Hepatocyte (in vitro differentiated cells): ENCODE measurements at regions not wholly inside any gene's neighbourhood (a gene's known extent, or its start where the extent isn't known, plus 50 kb on each side); places are given as distances from the start of the nearest gene placed in this dataset.

ENCODE experiments used
- DNase-seq: peaks from one replicate; pipeline ENCODE4 v3.0.0-alpha.2; 2016; ENCODE audit warnings: low spot score
- H2AFZ ChIP-seq: fragments of 200-600 bp; sonication (generic); 2 replicates; pipeline ENCODE4 v1.6.0; 2016; ENCODE audit warnings: antibody characterized with exemption, mild to moderate bottlenecking
- H3K27ac ChIP-seq: fragments of 200-600 bp; sonication (generic); 2 replicates; pipeline ENCODE4 v1.5.1; 2016; ENCODE audit warnings: mild to moderate bottlenecking
- H3K27me3 ChIP-seq: fragments of 200-600 bp; sonication (generic); 2 replicates; pipeline ENCODE4 v1.6.1; 2016
- H3K36me3 ChIP-seq: fragments of 200-600 bp; sonication (generic); replicated peaks from 2 replicates; pipeline ENCODE4 v1.5.1; 2016; ENCODE audit warnings: low read depth; ENCODE audit not compliant: insufficient read depth
- H3K4me1 ChIP-seq: fragments of 200-600 bp; sonication (generic); 2 replicates; pipeline ENCODE4 v1.5.1; 2016; ENCODE audit warnings: mild to moderate bottlenecking, moderate library complexity; ENCODE audit not compliant: insufficient read depth
- H3K4me2 ChIP-seq: fragments of 200-600 bp; sonication (generic); 2 replicates; pipeline ENCODE4 v1.6.0; 2016
- H3K4me3 ChIP-seq: fragments of 200-600 bp; sonication (generic); 2 replicates; pipeline ENCODE4 v1.5.1; 2016; ENCODE audit warnings: mild to moderate bottlenecking
- H3K79me2 ChIP-seq: fragments of 200-600 bp; sonication (generic); 2 replicates; pipeline ENCODE4 v1.6.0; 2017; ENCODE audit warnings: mild to moderate bottlenecking
- H3K9me2 ChIP-seq: fragments of 200-600 bp; sonication (generic); replicated peaks from 2 replicates; pipeline ENCODE4 v1.6.0; 2017; ENCODE audit warnings: mild to moderate bottlenecking; ENCODE audit not compliant: insufficient read depth
- H3K9me3 ChIP-seq: fragments of 200-600 bp; sonication (generic); 2 replicates; pipeline ENCODE4 v1.5.1; 2016; ENCODE audit warnings: low read depth, mild to moderate bottlenecking
- H4K20me1 ChIP-seq: fragments of 200-600 bp; sonication (generic); 2 replicates; pipeline ENCODE4 v1.6.0; 2016; ENCODE audit warnings: mild to moderate bottlenecking; ENCODE audit not compliant: insufficient read depth, poor library complexity, severe bottlenecking
- CTCF ChIP-seq: fragments of 200-600 bp; sonication (generic); IDR thresholded peaks from 2 replicates; pipeline ENCODE4 v1.5.1; 2016; ENCODE audit warnings: antibody characterized with exemption, mild to moderate bottlenecking; ENCODE audit not compliant: poor library complexity
- EZH2 ChIP-seq: fragments of 200-600 bp; sonication (generic); IDR thresholded peaks from 2 replicates; pipeline ENCODE4 v1.6.1; 2016; ENCODE audit warnings: antibody characterized with exemption, mild to moderate bottlenecking, borderline replicate concordance
- EZH2phosphoT487 ChIP-seq: fragments of 200-600 bp; sonication (generic); IDR thresholded peaks from one replicate; pipeline ENCODE4 v1.6.1; 2018; ENCODE audit warnings: antibody characterized with exemption, mild to moderate bottlenecking, low read depth, moderate library complexity; ENCODE audit not compliant: unreplicated experiment, severe bottlenecking
- WGBS: methylation state at CpG from one replicate; pipeline ENCODE4 v1.1.6; 2016; ENCODE audit warnings: low lambda C conversion rate; ENCODE audit errors: missing lambda C conversion rate; 5-methylcytosine and 5-hydroxymethylcytosine counted together

- no peak for TF ChIP-seq EZH2phosphoT487
- no peak for TF ChIP-seq EZH2
- no peak for TF ChIP-seq CTCF
- Histone ChIP-seq H3K27ac (no peak overlapping the region), H3K79me2 (no peaks in the 10 kb centered on the region), H3K27me3 (no peaks in the 10 kb centered on the region), H3K36me3 (no peaks in the 10 kb centered on the region), H3K9me3 (no peaks in the 10 kb centered on the region), H3K4me1 (no peaks in the 10 kb centered on the region), H3K9me2 (no peaks in the 10 kb centered on the region), H3K4me2 (no peak overlapping the region), H4K20me1 (no peaks in the 10 kb centered on the region), H2AFZ (no peak overlapping the region), H3K4me3 (no peak overlapping the region)
- WGBS = 78% methylated on average over 4 of the region's 4 CpGs
- no peak for DNase-seq
Measured at GRCh38 chr2:23238011-23238657, 146.8 kb upstream of the KLHL29 start.

GRCh38 chr2:23239374-23239773, 145.6 kb upstream of the KLHL29 start:
- H3K36me3 ChIP-seq = no peaks in the 10 kb centered on the region
- H3K4me3 ChIP-seq = no peak overlapping the region
- 96% methylated on average over 8 of the region's 8 CpGs for WGBS
- no peak overlapping the region for H2AFZ ChIP-seq
- H3K4me2 ChIP-seq = no peak overlapping the region
- no peak for DNase-seq
- no peak overlapping the region for H3K27ac ChIP-seq
- no peaks in the 10 kb centered on the region for H3K79me2 ChIP-seq
- TF ChIP-seq EZH2 (no peak), CTCF (no peak), EZH2phosphoT487 (no peak)
- H3K27me3 ChIP-seq = no peaks in the 10 kb centered on the region
- no peaks in the 10 kb centered on the region for H3K9me3 ChIP-seq
- peaks cover 4% of the 10 kb centered on the region for H3K4me1 ChIP-seq
- no peaks in the 10 kb centered on the region for H3K9me2 ChIP-seq
- no peaks in the 10 kb centered on the region for H4K20me1 ChIP-seq

GRCh38 chr2:23241121-23241520, 143.9 kb upstream of the KLHL29 start:
- H3K27ac ChIP-seq = no peak overlapping the region
- no peak overlapping the region for H3K4me2 ChIP-seq
- peaks cover 4% of the 10 kb centered on the region for H3K4me1 ChIP-seq
- no peaks in the 10 kb centered on the region for H3K9me2 ChIP-seq
- H4K20me1 ChIP-seq = no peaks in the 10 kb centered on the region
- H3K4me3 ChIP-seq = no peak overlapping the region
- H2AFZ ChIP-seq = no peak overlapping the region
- DNase-seq = no peak
- H3K9me3 ChIP-seq = no peaks in the 10 kb centered on the region
- TF ChIP-seq CTCF = no peak
- TF ChIP-seq EZH2 = no peak
- no peak for TF ChIP-seq EZH2phosphoT487
- H3K36me3 ChIP-seq = no peaks in the 10 kb centered on the region
- H3K27me3 ChIP-seq = no peaks in the 10 kb centered on the region
- 100% methylated on average over 1 of the region's 1 CpG for WGBS
- H3K79me2 ChIP-seq = no peaks in the 10 kb centered on the region
